ENCODE measurements at regions not wholly inside any gene's neighbourhood (a gene's known extent, or its start where the extent isn't known, plus 50 kb on each side); places are given as distances from the start of the nearest gene placed in this dataset.

GRCh38 chr6:106802139-106802538, 172.4 kb downstream of the CD24 start:
- TF ChIP-seq CTCF (IDR thresholded peaks at IDR 0.05) (no peak), EZH2 (IDR thresholded peaks at IDR 0.05; ENCODE audit: borderline replicate concordance, insufficient read depth, low read depth, low read length, poor library complexity, severe bottlenecking) (no peak)
